Loucy (cell line): ENCODE measurements at regions not wholly inside any gene's neighbourhood (a gene's known extent, or its start where the extent isn't known, plus 50 kb on each side); places are given as distances from the start of the nearest gene placed in this dataset.

Experiments used
- H2AFZ ChIP-seq: fragments of 200-600 bp; sonication (generic); 2 replicates; pipeline ENCODE4 v1.6.0; 2016; ENCODE audit warnings: antibody characterized with exemption, mild to moderate bottlenecking, low read length, moderate library complexity
- H3F3A ChIP-seq: fragments of 200-600 bp; 2 replicates; pipeline ENCODE4 v1.6.0; 2016; ENCODE audit warnings: antibody characterized with exemption, low read depth, mild to moderate bottlenecking
- H3K27me3 ChIP-seq: fragments of 200-600 bp; sonication (generic); 2 replicates; pipeline ENCODE4 v1.6.1; 2014; ENCODE audit warnings: low read length, mild to moderate bottlenecking; ENCODE audit not compliant: insufficient read depth, poor library complexity, severe bottlenecking
- H3K36me3 ChIP-seq: fragments of 200-600 bp; sonication (generic); 2 replicates; pipeline ENCODE4 v1.6.1; 2016; ENCODE audit warnings: low read length; ENCODE audit not compliant: insufficient read depth
- H3K4me1 ChIP-seq: fragments of 200-600 bp; sonication (generic); 2 replicates; pipeline ENCODE4 v1.5.1; 2014; ENCODE audit warnings: low read length, mild to moderate bottlenecking; ENCODE audit not compliant: insufficient read depth, poor library complexity, severe bottlenecking
- H3K4me2 ChIP-seq: fragments of 200-600 bp; sonication (generic); 2 replicates; pipeline ENCODE4 v1.6.0; 2014; ENCODE audit warnings: antibody characterized with exemption, low read length, low read depth, mild to moderate bottlenecking; ENCODE audit not compliant: poor library complexity, severe bottlenecking
- H3K4me3 ChIP-seq: fragments of 200-600 bp; sonication (generic); 2 replicates; pipeline ENCODE4 v1.5.1; 2014; ENCODE audit warnings: low read length, mild to moderate bottlenecking, mixed read lengths; ENCODE audit not compliant: poor library complexity, severe bottlenecking
- H3K79me2 ChIP-seq: fragments of 200-600 bp; sonication (generic); 2 replicates; pipeline ENCODE4 v1.6.1; 2014; ENCODE audit warnings: low read length; ENCODE audit not compliant: insufficient read depth
- H3K9ac ChIP-seq: fragments of 200-600 bp; sonication (generic); 2 replicates; pipeline ENCODE4 v1.6.0; 2014; ENCODE audit warnings: mild to moderate bottlenecking, low read depth, low read length, moderate library complexity; ENCODE audit not compliant: poor library complexity, severe bottlenecking
- H3K9me2 ChIP-seq: fragments of 200-600 bp; sonication (generic); replicated peaks from 2 replicates; pipeline ENCODE4 v1.6.1; 2016; ENCODE audit warnings: low read depth, low read length, mixed read lengths
- H3K9me3 ChIP-seq: fragments of 200-600 bp; sonication (generic); 2 replicates; pipeline ENCODE4 v1.6.1; 2014; ENCODE audit warnings: mild to moderate bottlenecking, antibody characterized with exemption, low read length, low read depth; ENCODE audit not compliant: insufficient read depth
- H4K20me1 ChIP-seq: fragments of 200-600 bp; sonication (generic); 2 replicates; pipeline ENCODE4 v1.6.0; 2014; ENCODE audit warnings: antibody characterized with exemption, low read length, mild to moderate bottlenecking; ENCODE audit not compliant: insufficient read depth, poor library complexity, severe bottlenecking
- CTCF ChIP-seq: fragments of 200-600 bp; sonication (generic); conservative IDR thresholded peaks from 2 replicates; pipeline ENCODE4 v1.5.1; 2014; ENCODE audit warnings: mild to moderate bottlenecking, antibody characterized with exemption, low read length
- EZH2phosphoT487 ChIP-seq: fragments of 200-600 bp; IDR thresholded peaks from 2 replicates; pipeline ENCODE4 v1.6.1; 2018; ENCODE audit warnings: antibody characterized with exemption, mild to moderate bottlenecking, moderate library complexity, borderline replicate concordance

- H3K9me3 ChIP-seq = no peaks in the 10 kb centered on the region
- no peaks in the 10 kb centered on the region for H3F3A ChIP-seq
- H3K36me3 ChIP-seq = no peaks in the 10 kb centered on the region
- H3K27me3 ChIP-seq = no peaks in the 10 kb centered on the region
- no peaks in the 10 kb centered on the region for H3K9me2 ChIP-seq
- TF ChIP-seq CTCF (no peak), EZH2phosphoT487 (no peak)
- no peak overlapping the region for H3K9ac ChIP-seq
- no peak overlapping the region for H3K4me3 ChIP-seq
- no peaks in the 10 kb centered on the region for H3K79me2 ChIP-seq
- no peaks in the 10 kb centered on the region for H4K20me1 ChIP-seq
- no peaks in the 10 kb centered on the region for H3K4me1 ChIP-seq
- no peak overlapping the region for H2AFZ ChIP-seq
- no peak overlapping the region for H3K4me2 ChIP-seq
These were observed 210.1 kb upstream of the RAB6C start for GRCh38 chr2:129769185-129769991.

- no peak overlapping the region for H3K4me2 ChIP-seq
- no peak overlapping the region for H2AFZ ChIP-seq
- TF ChIP-seq EZH2phosphoT487 (no peak), CTCF (no peak)
- H3K27me3 ChIP-seq = no peaks in the 10 kb centered on the region
- H3K4me3 ChIP-seq = no peak overlapping the region
- H3K9ac ChIP-seq = no peak overlapping the region
- no peaks in the 10 kb centered on the region for H4K20me1 ChIP-seq
- H3F3A ChIP-seq = no peaks in the 10 kb centered on the region
- H3K79me2 ChIP-seq = no peaks in the 10 kb centered on the region
- no peaks in the 10 kb centered on the region for H3K9me3 ChIP-seq
- H3K4me1 ChIP-seq = no peaks in the 10 kb centered on the region
- no peaks in the 10 kb centered on the region for H3K36me3 ChIP-seq
- no peaks in the 10 kb centered on the region for H3K9me2 ChIP-seq
These were observed 207.9 kb upstream of the RAB6C start for GRCh38 chr2:129771418-129772189.

GRCh38 chr2:129772190-129772579 lies 207.3 kb upstream of the RAB6C start:
- H3F3A ChIP-seq = no peaks in the 10 kb centered on the region
- H3K79me2 ChIP-seq = no peaks in the 10 kb centered on the region
- H3K27me3 ChIP-seq = no peaks in the 10 kb centered on the region
- H4K20me1 ChIP-seq = no peaks in the 10 kb centered on the region
- no peaks in the 10 kb centered on the region for H3K9me2 ChIP-seq
- TF ChIP-seq EZH2phosphoT487 (no peak), CTCF (no peak)
- H3K36me3 ChIP-seq = no peaks in the 10 kb centered on the region
- no peak overlapping the region for H3K4me2 ChIP-seq
- no peaks in the 10 kb centered on the region for H3K9me3 ChIP-seq
- H3K4me1 ChIP-seq = no peaks in the 10 kb centered on the region
- no peak overlapping the region for H3K4me3 ChIP-seq
- H3K9ac ChIP-seq = no peak overlapping the region
- no peak overlapping the region for H2AFZ ChIP-seq
